ENCODE measurements at regions not wholly inside any gene's neighbourhood (a gene's known extent, or its start where the extent isn't known, plus 50 kb on each side); places are given as distances from the start of the nearest gene placed in this dataset.
A peak's percentile ranks its signal among the peaks of the same experiment; 100 is the strongest.

DNA sequence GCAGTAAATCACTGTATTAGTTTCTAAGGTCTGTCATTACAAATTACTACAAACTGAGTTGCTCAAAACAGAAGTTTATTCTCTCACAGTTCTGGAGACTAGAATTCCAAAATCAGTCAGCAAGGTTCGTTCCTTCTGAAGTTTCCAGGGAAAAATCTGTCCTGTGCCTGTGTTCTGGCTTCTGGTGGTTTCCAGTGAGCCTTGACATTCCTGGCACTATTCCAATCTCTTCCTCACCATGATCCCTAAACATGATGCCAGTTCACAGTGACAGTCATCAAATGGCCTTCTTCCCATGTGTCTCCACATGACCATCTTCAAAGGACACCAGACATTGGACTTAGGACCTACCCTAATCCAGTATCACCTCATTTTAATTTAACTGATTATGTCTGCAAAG is 351.4 kb downstream of the PLK2 start:
- DNase-seq = no peak

DNA sequence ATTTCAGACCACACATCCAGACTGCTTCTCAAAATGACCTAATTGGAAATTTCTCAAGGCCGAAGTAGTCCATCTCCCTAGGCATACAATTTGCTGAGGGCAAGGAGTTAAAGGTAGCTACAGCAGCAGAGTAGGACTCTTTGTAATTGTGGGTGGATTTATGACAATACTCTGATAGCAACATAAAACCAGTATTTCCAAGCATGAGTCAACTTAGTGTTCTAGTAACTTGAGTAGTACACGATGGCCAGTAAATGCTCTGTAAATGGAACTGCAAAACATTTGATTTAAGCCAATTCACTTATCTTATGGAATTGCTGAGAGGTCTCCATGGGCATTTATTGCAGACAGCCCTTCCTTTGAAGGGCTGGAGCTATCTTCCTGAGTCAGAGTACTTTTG is 352.2 kb downstream of the PLK2 start:
- no peak for DNase-seq

DNA sequence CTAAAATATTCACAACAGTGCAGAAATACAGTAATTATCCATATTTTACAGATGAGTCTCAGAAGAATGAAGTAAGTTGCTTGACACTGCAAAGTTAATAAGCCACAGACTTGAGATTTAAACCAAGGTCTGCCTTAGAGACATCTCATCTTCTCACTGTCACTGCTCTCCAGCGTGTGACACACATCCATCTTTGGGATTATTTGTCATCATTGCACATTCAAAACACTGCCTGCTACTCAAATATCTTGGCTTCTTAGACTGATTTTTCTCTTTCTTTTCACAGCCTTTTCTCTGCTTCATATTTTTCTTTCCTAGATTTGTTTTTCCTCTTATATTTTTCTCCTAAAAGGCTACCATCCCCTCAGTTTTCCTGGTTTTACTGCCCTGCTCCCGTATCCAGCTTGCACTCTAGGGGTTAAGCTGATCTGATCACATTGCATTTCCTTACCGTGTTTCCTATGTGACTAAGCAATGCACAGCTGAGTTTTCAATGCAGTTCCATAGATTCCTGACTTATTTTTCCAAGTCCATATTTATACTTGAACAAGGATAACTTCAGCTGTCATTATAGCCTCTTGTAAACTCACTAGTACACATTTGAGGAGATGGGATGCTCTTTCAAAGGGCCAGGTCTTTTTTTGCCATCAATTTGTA is 353.0 kb downstream of the PLK2 start:
- no peak for DNase-seq

DNA sequence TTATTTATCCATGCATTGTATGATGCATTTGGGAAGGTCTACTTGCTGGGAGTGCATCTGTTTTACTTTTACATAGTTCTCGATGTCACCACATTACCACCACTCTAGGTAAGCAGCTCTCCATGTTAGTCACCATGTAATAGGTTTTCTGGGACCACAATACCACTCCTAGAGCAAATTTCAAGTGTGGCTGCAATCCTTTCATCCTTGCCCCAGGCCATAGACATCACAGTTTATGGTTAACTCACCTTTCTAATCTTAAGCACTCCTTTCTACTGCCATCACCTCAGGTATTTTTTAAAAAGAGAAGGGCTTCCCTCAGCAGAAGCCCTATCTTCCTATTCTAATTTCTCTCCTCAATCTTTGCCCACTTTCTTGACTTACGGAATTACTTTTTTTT is 354.1 kb downstream of the PLK2 start:
- DNase-seq = no peak

DNA sequence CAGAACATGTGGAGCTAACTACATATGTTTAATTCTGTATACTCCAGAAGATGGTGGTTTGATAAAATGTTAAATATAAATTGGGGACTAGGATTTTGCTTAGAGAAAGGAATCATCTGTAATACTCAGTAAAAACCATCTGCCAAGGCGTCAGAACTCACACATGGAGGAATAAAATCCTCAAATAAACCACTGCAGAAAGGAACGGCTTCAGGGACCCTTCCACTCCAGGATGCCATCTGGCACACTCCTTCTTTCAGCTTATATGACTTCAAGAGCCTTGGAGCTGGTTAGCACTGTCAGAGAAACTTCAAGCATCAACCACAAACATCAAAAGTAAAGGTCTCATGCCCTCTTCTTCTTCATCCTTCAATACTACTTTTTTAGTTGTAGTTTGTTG is 360.6 kb downstream of the PLK2 start:
- no peak for DNase-seq

DNA sequence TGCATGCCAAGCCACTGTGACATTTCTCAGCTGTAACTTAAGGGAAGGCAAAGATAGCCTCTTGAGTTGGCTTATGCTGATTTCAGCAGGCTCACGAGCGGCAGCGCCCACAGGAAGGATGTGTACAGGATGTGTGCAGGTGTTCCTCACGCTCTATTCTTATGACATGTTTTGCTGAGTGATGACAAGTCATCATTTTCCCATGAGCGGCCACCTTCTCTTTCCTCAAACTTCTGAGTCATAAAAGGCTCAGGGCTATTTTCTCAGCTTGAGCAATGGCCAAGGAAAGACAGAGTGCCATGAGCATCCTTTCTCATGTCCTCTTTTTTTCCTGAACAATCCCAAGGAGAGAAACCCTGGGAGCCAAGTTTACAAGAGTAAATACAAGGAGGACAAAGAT is 365.9 kb downstream of the PLK2 start:
- DNase-seq = no peak

DNA sequence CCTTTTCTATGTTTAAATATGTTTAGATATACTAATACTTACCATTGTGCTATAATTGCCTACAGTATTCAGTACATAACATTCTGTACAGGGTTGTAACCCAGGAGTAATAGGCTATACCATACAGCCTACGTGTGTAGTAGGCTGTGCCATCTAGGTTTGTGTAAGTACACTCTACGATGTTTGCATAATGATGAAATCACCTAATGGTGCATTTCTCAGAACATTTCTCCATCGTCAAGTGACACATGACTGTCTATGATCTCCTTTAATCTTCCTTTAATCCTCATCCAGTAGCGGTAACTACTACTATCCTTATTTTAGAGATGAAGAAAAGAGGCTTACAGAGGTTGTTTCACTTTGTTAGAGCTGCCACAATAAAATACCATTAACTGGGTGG is 369.2 kb downstream of the PLK2 start:
- no peak for DNase-seq

DNA sequence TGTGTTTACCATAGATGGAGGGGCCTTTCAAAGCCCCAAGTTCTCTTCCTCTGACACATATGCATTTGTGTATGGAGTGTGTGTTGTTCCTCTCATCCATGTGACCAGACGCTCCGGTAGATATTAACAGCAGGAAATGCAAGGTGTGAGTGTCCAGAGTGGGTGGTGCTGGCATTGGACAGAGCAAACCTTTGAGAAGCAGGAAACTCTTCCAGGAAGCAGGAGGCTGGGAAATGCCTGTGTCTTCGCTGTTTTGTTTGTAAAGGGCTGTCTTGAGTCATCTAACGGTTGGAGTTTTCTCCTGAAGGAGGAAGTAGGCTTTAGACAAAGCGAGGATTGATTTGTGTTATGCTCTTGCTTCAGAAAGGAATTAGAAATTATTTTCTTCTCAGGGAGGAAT is 370.9 kb downstream of the PLK2 start:
- no peak for DNase-seq

DNA sequence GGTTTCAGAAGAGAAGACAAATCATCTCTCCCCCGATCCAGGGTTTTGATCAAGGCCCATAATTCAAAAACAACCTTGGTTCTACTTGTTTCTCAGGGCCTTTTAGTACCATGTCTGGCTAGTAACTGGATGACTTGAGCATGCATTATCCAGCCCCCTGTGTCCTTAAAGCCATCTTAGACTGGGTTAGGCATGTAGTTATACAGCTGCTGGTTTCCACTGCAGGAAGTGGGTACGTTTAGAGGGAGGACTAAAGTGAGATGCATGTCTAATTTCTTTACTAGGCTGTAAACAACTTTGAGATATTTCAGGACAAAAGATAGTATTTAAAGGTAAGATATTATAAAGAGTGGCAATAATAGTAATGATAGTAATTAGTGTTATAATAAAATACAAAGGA is 372.0 kb downstream of the PLK2 start:
- no peak for DNase-seq

DNA sequence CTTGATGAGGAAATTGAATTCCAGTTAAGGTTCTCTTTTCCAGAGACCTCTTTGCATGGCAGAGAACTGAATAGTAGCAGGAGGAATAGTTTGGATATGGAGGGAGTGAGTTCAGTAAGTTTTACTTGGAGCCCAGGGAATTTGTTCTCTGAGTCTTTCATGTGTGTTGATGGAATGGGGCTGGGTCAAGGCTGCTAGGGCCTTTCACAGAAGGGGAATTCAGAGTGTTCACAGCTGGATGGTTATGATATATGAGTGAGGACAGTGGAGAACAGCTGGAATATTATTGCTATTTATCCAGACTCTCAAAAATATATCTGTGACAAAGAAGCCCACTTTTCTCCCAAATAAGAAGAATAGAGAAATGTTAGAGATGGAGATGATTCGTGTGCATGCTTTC is 372.8 kb downstream of the PLK2 start:
- DNase-seq = peak; percentile 74

DNA sequence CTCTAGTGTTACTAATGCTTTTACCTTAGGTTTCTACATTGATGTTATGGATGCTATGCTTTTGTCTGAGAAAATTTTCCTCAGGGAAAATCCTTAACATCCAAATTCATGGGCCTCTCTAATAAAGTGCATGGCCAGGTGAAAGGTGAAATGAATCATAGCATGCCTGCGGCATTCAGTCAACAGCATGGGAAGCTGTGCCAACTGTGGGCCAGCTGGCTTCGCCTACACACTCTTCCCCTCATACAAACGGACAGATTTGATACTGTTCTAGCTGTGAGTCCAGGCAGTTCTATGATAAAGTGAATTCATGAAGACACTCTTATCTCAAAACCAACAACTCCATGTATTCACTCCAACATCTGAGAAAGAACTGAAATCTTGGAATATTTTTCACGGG is 374.1 kb downstream of the PLK2 start:
- DNase-seq = no peak

DNA sequence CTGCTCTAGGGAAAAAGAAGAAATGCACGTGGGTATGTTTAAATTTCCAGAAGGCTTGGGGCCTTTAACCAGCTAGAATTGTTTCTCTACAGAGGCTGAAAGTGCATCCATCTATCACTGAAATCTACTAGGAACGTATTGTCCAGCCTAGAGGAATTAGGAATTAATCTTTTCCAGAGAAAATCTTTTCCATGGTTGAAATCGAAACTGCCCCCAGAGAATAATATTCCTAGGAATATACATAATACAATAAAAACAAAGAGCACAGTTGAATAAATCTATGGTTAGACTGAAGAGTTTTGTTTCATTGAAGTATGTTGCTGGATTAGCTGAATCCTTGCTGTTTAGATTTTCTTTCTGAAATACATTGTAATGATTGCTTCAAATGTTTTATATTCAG is 378.5 kb downstream of the PLK2 start:
- no peak for DNase-seq

DNA sequence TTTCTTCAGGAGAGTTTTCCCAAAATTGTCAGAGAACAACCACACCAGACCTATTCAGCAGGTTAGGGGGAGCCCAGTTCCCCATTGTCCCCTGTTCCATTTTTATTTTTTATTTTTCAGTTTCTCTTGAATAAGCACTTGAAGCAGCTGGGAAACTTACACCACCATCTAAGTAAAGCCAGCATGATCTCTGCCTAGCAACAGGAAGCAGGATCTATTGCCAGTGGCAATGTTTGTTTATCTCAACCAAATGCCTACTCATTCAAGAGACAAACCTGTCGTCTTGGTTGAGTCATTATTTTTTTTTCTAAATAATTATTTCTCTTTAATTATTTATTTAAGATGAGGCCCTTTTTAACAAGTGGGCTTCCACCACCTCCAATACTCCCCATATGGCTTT is 379.3 kb downstream of the PLK2 start:
- no peak for DNase-seq

DNA sequence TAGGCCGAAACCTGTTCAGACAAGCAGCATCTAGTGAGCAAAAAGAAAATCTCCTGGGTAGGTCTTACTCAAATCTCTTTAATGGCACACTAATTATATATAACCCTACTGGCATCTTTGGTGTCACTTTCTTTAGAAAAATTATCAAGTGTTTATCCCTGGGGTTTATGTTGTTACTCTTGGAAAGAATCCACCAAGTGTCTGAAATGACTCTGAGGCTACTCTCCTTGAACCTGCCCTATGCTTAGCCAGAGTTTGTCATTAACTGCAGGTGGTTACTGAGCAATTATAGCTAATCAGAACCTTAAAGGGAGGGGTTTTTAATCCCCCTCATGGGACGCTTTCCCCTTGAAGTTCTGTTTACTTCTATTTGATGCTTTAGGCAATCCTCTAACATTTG is 381.9 kb downstream of the PLK2 start:
- no peak for DNase-seq

DNA sequence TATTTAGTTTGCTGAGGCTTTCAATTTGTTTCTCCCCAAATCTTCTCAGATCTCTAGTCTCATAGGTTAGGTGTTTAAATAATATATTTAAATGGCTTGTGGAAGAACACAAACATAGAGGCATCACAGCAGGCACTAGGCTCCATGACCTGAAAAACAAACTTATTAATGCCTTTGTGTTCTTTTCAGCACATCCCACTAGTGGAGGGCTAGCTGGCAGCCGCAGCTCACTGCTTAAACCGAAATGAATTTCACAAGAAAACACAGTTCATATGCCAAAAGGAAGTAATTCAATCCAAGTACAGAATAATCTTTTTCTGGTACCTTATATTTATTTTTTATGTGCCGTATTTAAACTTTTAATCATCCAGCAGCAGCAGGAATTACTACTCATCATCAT is 382.5 kb downstream of the PLK2 start:
- DNase-seq = no peak

DNA sequence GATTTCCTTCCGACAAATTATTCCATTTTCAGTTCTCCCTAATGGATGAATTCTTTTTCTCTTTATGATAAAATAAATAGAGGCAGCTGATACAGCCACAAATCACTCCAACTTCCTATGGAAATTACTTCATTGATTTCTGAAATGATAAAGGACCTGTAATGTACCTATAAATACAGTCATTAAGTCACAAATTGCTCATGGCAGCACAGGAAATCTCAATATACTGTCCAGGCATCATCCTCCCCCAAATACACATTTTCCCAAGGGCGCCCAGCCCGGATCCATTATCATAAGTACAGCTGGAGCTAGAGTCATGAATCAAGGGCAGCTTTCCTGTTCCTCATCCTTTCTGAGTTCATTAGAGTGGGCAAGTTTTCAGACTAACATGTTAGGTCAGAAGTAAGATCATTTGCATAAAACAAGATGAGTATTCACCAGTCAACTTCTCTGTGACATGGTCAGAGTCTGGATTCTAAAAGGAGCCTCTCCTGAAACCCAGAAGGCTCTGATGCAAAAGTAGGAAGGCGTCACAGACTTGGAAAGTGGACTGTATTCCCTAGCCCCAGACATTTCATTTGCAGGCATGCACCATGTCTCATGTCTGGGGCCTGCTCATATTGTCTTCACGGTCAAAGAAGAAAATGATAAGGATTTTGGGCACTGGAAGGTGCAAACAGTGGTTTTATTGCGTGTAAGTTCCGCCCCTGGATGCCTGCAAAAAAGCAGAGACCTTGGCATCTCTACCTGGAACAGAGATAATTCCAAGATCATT is 383.2 kb downstream of the PLK2 start:
- no peak for DNase-seq

DNA sequence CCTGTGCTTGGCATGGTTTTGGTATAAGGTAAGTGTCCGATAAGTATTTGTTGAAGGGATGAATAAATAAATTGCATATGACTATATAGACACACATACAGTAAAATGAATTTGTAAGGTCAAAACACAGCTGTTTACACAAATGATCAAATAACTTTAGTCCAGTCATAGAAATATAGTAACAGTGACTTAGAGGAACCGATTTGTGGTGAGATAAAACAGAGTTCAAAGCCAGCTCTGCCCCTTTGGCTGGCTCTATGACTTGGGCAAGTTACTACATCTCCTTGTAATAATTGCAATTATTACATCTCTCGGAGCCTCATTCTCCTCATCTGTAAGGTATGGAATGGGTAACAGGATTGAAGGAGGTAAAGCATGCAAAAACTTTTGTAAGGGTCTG is 384.0 kb downstream of the PLK2 start:
- DNase-seq = no peak

DNA sequence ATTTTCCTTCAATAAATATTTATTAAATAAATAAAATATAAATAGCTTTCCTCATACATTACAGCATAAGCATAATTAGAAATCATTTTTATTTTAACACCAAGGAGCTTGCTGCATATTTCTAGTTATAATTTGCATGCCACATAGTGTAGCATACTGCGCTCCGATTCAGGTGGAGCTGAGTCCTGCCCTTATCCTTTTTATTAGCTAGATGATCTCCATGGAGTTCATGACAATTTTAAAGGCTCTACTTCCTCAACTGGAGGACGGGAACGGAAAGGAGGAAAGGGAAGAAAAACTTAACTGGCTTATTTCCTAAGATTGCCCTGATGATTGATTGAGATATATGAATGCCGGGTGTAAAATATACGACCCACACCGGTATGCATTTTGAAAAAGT is 385.2 kb downstream of the PLK2 start:
- no peak for DNase-seq

DNA sequence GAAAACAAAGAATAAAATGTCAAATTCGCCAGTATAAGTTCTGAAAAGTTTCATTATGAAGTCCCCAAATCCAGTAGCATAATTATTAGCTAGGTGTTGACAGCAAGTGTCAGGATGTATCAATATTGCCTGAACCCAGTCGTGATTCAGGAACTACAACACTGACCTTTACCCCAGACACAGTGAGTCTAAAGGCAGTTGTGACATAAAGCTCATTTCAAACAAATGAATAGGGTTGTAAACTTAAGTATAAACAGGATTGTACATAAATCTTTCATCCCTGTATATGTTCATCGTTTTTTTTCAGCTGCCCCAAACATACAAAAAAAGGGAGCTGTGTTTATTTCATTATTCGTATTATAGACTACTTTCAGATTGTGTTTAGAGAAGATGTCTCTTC is 385.7 kb downstream of the PLK2 start:
- no peak for DNase-seq

DNA sequence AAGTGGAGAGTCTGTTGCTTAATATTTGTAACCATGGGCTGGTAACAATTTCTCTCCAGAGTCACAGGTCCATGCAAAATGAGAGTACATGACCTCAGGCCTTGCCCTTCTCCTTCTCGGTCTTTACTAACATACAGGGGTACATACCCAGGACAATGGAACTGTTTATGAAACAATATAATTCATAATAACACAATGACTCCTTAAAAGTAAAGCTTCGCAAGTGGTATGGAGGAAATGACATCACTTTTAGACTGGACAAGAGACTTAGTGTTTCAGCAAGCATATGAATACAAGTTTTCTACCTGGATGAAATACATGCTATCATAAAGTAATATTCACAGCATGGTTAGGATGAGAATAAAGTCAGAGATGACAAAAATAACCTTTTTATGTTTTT is 386.6 kb downstream of the PLK2 start:
- DNase-seq = no peak

DNA sequence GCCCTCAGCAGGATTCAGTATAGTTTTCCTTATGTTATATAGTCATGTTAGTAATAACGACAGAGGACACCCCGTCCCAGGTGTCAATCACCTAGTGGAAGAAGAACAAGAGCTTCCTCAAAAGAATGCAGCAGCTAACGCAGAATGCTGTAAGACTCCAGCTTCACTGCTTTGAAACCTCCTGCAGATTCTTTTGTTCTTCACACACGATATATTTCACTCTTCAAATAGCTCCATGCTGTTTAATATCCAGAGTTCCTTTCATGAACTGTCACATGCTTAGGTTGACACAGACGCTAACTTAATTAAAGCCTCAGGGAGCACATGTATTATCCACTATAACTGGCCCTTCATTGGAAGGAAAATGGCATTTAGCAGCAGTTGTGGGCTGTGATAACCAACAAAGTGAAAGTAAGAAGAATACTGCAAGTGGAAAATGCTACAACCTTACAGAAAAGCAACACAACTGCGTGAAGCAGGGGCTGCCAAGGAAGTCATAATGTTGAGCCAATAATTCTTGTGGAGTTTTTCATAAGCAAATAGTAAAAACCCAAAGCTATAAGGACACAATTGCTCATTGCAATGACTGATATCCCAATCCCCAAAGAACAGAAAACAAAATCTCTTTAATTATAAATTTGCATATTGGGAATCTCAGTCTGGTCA is 387.5 kb downstream of the PLK2 start:
- no peak for DNase-seq

DNA sequence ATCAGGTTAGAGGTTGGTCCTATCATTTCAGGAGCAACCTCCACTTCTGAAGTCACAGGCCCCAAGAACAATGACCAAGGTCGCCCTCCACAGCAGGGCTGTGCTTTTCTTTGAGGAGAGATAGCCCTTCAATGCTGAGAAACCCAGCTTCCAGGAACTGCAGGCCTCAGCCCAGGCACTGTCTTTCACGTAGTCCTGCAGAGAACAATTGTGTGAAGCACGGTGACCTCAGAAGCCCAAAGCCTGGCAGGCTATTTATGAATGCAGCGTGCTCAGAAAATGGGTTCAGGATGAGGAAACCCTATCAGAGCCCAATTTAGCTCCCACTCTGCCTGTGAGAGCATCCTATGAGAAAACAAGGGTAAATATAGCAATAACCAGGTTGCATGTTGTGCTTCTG is 388.3 kb downstream of the PLK2 start:
- no peak for DNase-seq

DNA sequence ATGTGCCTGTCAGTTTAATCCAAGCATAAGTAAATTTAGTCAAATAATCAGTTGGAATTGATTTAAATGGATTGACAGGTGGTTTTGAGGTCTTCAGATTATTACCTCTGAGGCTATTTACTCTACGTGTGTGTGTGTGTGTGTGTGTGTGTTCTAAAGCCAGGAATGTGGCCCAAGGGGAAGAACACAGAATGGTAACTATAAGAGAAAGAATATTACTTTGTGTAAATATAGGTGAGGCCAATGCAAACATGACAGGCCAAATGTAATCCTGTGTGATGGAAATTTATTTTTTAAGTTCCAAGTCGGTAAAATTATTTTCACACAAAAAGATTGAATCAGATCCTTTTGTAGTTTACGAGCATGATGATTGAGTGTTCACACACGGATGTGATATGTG is 390.0 kb downstream of the PLK2 start:
- DNase-seq = no peak
